ENCODE measurements at regions not wholly inside any gene's neighbourhood (a gene's known extent, or its start where the extent isn't known, plus 50 kb on each side); places are given as distances from the start of the nearest gene placed in this dataset.
"Not testable (repeated sequence)": the region's sequence is repeated elsewhere in the genome, so short reads cannot be mapped to it uniquely, and the experiment has no call there.

DNA sequence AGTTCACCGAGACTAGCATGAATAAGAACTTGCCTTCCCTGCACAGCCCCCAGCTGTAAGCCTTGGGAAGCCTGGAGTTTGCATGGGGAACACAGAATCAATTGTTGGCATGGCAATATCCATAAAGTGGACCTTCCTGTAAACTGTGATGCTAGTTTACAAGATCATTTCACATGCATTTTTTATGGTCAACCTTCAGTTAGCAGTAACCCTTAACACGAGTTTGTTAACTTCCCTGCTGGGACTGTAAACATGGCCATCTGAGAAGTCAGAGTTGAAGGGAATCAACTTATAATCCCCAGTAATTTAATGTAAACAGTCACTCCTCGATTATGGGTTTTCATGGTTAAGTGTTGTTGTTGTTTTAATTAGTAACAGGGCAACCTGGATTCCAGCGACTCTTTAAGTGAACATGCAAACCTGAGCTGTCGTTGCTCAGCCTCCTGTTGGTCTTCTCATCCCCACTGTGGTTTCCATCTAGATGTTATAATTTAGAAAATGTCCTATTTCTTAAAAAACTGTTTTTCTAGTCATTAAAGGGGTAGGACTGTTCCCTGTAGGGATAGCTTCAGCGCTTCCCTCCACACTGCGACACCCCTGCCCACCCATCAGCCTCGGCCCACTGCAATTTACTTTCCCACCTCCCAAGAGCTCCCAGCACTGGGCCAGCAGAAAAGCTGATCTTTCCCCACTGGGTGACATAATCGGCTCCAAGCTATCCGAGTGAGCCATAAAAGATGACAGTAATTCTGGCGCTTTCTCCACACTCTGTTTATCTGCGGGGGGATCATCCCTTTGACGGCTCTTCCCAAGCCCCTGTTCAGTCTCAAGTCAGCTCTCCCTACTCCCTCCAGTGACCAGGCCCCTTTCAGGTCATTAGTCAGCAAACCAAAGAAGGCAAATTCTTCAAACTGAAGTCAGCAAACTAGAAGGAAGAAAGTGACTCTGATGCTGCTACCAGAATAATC is 107.6 kb upstream of the IPO9 start:
- peak in 3 of 51 donors; percentile 40 to 66 (median 44) for DNase-seq

GRCh38 chr1:201724039-201724765 is 104.8 kb upstream of the IPO9 start:
- no peak for DNase-seq

DNA sequence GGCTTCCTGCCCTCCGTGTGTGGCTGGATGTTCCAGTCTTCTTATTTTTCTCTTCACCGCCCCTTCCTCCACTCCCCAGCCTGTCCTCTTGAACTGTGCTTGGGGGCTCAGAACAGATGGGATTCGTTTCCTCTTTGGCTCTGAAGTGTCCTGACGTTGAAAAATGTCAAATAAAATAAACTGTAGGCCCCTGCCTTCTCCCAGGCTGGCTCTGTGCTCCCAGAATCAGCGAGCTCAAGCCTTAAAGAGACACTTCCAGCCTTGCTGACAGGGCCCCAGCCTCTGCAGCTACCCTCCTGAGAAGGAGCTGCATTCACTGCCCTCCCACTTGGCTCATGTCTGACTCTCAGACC is 104.2 kb upstream of the IPO9 start:
- no peak for DNase-seq

DNA sequence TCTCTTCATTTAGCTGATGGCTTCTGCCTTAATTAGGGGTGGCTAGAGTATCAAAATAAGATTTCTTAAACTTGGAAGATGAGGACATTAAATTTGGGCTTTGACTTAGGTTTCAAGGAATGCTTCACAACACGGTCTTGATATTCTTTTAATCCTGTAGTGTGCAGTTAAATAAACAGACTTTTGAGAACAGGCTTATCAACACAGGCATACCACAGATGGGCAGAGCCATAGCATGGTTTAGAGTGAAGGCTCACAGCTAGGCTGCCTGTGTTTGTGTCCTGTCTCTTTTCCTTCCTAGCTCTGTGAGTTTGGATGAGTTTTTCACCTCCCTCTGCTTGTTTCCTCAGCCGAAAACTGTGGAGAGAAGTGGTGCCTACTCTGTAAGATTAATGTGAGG is 102.3 kb upstream of the IPO9 start:
- no peak for DNase-seq

DNA sequence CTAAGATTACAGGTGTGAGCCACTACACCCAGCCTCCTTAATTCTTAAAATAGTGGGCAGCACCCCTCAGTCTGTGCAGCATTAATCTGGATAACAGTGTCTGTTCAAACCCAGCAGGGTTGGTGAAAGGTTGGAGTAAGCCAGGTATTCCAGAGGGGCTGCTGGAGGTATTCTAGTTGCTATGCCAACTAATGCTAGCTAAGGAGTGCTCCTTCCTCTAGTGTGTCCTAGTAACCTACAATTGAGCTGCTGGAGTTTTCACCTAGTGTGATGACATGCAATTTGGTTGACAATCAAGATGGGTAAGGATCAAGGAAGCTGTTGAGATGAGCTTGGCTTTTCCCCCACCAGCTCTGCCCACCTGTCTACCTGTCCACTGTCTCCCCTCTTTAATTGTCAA is 100.2 kb upstream of the IPO9 start:
- no peak for DNase-seq

DNA sequence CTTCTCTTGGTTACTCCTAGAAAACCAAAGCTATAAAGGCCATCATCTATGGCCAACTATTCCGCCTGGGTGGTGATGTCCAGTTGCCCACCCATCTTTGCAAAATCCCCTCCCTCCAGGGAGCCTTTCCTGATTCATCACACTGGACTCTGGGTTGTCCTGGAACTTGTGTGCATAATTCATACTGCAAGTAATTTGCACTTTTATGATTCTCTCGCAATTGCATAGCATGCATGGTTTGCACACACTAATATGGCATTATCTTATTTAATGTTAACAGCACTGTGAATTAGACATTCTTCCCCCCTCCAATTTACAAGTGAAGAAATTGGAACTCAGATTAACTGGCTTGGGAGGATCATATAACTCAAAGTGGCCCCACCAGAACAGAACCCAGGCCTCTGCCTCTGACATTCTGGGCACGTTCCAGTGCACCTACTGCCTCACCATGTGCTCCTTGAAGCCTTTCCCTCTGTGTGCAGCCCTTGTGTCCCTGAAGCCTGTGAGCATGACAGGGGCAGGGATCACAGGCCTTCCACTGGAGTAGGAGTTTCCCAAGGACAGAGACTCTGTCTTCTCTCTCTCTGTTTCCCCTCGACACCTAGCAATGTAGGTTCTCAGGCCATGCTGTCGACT is 98.9 kb upstream of the IPO9 start:
- no peak for DNase-seq

- DNase-seq, result peak in 28 of 51 donors; percentile 18 to 80 (median 50)
Measured at GRCh38 chr1:201730611-201731010, 98.3 kb upstream of the IPO9 start.

GRCh38 chr1:201731142-201731541 is 97.8 kb upstream of the IPO9 start:
- peak in 21 of 51 donors; percentile 27 to 80 (median 51) for DNase-seq

DNA sequence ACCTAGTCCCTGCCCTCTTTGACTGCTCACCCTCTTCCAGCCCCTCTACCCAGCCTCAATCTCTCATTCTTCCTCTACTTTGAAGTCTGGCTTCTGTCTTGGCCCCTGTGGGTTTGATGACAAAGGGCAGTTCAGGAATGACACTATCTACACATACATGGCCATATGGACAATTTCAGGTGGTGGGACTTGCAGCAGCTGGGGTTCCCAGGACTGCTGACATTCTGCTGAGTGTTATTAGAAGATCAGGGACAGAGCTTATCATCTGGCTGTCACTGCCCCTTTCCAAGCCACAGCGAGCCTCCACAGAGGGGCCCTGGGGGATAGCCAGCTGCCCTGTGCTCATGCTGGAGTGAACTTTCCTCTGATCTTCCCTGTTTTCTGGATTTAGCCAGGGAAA is 97.4 kb upstream of the IPO9 start:
- no peak for DNase-seq

GRCh38 chr1:201732351-201732750 is 96.6 kb upstream of the IPO9 start:
- no peak for DNase-seq

DNA sequence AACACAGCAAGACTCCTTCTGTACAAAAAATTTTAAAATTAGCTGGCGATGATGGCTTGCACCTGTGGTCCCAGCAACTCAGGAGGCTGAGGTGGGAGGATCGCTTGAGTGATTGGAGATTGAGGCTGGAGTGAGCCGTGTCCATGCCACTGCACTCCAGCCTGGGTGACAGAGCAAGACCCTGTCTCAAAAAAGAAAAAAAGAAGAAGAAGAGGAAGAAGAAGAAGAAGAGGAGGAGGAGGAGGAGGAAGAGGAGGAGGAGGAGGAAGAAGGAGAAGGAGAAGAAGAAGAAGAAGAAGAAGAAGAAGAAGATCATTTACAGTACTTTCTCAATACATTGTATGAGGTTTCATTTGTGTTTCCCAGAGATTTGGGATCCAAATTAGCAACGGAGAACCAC is 94.7 kb upstream of the IPO9 start:
- DNase-seq, result not testable (repeated sequence)

DNA sequence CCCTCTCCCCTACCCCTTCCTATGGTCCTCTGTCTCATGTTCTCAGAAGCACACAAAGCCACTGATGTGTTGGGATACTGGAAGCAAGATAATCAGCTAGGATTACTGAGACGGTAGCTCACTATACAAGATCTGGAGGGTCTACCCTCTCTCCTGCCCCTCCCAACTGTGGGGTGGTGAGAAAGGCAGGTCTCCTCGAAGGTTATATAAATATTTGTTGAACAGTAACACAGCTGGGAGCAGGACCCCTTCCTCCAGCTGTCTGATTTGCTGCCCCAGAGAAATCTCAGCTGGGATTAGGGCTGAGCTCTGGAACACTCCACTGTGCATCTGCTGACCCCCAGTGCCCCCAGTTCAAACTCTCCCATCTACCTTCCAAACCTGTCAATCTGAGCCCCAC is 94.2 kb upstream of the IPO9 start:
- DNase-seq, result no peak

DNA sequence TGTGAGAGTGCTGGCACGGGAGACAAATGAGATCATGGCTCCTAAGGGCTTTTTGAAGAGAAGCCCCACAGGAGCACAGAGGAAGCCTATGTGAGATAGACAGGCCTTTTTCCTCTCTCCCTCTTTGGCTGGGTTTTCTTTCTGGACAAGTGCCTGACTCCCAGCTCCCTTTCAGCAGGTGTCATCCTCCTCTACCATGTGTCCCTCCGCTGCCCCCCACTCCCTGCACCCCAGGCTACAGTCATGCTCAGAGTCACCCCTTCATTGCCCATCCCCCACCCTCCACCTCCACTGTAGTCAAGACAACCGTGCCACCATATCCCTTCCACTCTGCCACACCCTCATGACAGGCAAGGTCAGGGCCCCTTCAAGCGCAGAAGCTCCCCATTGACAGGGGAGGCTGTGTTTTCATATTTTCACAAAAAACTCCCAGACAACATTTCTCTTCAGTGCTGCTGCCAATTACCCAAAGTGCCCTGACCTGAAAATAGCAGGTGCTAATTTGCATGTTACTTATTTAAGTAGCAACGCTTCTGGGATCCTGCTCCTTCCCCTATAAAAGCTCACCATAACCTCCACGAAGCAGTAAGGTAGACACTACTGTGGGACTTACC is 92.1 kb upstream of the IPO9 start:
- DNase-seq, result peak in 2 of 51 donors; percentile 38 to 52

DNA sequence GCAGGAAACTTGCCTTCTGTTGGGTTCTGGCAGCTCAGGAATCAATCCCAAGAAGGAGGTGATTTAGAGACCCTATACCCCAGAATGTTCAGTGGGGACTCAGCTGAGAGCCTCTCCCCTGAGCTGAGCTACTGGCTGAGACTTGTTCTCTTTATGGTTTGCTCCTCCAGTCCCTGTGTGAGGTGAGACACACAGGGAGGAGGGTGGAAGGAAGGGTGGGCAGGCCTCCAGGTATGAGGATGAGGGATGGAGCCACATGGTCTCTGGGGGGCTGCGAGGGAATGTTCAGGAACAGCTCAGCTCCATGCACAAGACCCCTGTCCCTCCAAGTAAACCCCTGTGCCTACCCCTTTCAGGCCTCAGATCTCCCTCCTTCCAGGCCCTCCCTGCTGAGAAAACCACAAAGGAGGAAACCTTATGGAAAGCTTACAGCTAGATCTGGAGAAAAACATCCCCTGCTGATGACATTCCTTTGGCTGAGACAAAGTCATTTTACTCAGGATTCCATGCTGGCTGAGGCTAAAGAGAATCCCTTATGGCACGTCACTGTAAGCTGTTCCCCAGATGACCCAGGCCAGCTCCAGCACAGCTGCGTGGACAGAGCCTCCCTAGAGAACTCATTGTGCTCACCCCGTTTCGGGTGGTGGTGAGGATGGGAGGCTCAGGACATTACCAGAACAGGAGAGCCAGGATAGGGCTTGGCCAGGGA is 91.5 kb upstream of the IPO9 start:
- peak in 33 of 51 donors; percentile 21 to 83 (median 62) for DNase-seq

DNA sequence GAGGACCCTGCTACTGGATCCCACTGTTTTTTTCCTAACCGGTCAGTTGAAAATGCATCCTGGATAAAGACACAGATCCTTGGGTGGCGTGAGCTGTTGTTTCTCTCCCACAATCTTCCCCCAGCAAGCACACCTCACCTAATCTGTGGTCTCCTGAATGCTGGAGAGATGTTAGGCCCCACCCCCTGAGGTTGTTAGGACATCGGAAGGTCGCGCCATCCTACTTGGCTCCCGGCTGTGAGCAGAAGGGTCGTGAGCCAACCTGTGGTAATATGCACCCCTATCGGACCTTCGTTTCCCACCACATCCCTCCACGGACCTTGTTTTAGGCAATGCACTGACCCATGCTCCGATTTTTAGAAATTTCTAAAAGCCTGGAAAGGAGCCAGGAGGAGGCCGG is 89.9 kb upstream of the IPO9 start:
- DNase-seq, result no peak

- DNase-seq, result peak in 35 of 51 donors; percentile 22 to 78 (median 52)
Measured at GRCh38 chr1:201739492-201740085, 89.4 kb upstream of the IPO9 start.

GRCh38 chr1:201740086-201740541 is 88.8 kb upstream of the IPO9 start:
- peak in 1 of 51 donors; percentile 56 for DNase-seq

- DNase-seq, result peak in 1 of 51 donors; percentile 46
Measured at GRCh38 chr1:201740670-201741111, 88.3 kb upstream of the IPO9 start.

DNA sequence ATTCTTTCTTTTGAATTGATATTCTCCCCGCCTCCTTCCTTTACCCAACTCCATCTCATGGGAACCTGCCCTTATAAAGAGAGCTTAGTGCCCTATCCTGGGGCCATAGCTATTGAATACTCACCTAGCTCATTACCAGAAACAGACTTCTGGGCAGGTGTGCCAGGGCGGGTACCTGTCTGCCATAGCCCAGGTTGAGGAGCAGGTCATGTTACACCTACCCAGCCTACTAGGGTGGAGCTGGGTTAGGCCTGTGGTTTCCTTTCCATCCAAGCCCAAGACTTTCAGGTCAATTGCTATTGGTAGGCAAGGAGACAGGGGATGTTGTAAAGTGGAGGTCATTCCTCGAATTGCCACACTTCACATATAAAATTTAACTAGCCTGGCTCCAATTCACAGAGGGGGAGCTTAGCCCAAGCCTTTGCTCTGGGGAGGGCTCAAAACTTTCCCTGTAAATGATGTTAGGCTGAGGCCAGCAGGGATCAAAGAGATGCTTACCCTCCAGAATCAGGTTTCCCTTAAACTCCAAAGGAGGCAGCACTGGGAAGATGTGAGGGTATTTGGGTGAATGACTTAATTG is 87.1 kb upstream of the IPO9 start:
- no peak for DNase-seq

DNA sequence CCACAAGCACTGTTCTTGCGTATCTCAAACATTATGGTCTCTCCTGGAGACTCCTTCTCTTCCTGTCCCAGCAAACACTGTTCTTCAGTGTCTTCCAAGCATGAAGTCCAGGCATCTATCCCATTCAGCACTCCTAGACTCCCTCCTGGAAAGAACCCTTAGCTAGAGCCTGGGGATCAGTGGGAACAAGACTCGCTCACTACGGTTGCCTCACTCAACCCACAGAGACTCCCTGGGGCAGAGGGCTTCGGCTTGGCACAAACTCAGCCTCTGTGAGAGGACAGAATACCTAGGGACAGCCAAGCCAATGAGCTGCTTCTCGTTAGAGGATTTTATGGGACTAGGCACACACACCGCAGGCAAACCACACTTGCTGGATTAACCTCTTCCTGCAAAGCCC is 86.5 kb upstream of the IPO9 start:
- DNase-seq, result no peak

All from hypothalamus (tissue), 51 donors.